Neural progenitor cell (in vitro differentiated cells): ENCODE measurements at regions not wholly inside any gene's neighbourhood (a gene's known extent, or its start where the extent isn't known, plus 50 kb on each side); places are given as distances from the start of the nearest gene placed in this dataset.
A peak's percentile ranks its signal among the peaks of the same experiment; 100 is the strongest.

ENCODE experiments used
- DNase-seq: peaks from one replicate; pipeline ENCODE4 v3.0.0-alpha.2; 2016; ENCODE audit warnings: low spot score
- H2AFZ ChIP-seq: fragments of 200-600 bp; sonication (generic); replicated peaks from 2 replicates; pipeline ENCODE4 v1.6.1; 2016; ENCODE audit warnings: antibody characterized with exemption
- H3F3A ChIP-seq: fragments of 200-600 bp; sonication (generic); 2 replicates; pipeline ENCODE4 v1.6.1; 2016; ENCODE audit warnings: antibody characterized with exemption, low read depth
- H3K27ac ChIP-seq: fragments of 200-600 bp; sonication (generic); 2 replicates; pipeline ENCODE4 v1.5.1; 2016; ENCODE audit warnings: mild to moderate bottlenecking
- H3K27me3 ChIP-seq: fragments of 200-600 bp; sonication (generic); 2 replicates; pipeline ENCODE4 v1.6.1; 2016; ENCODE audit warnings: mild to moderate bottlenecking, moderate library complexity
- H3K36me3 ChIP-seq: fragments of 200-600 bp; sonication (generic); 2 replicates; pipeline ENCODE4 v1.5.1; 2016
- H3K4me1 ChIP-seq: fragments of 200-600 bp; sonication (generic); 2 replicates; pipeline ENCODE4 v1.6.1; 2016; ENCODE audit warnings: mixed run types
- H3K4me2 ChIP-seq: fragments of 200-600 bp; sonication (generic); 2 replicates; pipeline ENCODE4 v1.6.1; 2016
- H3K4me3 ChIP-seq: fragments of 200-600 bp; sonication (generic); 2 replicates; pipeline ENCODE4 v1.5.1; 2016
- H3K79me2 ChIP-seq: fragments of 200-600 bp; sonication (generic); 2 replicates; pipeline ENCODE4 v1.6.1; 2016; ENCODE audit warnings: low read depth
- H3K9ac ChIP-seq: fragments of 200-600 bp; sonication (generic); 2 replicates; pipeline ENCODE4 v1.6.1; 2016
- H3K9me3 ChIP-seq: fragments of 200-600 bp; sonication (generic); 2 replicates; pipeline ENCODE4 v1.5.1; 2016; ENCODE audit warnings: low read depth
- H4K20me1 ChIP-seq: fragments of 200-600 bp; sonication (generic); 2 replicates; pipeline ENCODE4 v1.6.1; 2016; ENCODE audit warnings: low read depth
- H3K27ac Mint-ChIP-seq: 3 replicates; pipeline ENCODE4 v1.8.0; 2021; ENCODE audit warnings: mixed read lengths
- H3K27me3 Mint-ChIP-seq: 2 replicates; pipeline ENCODE4 v1.8.0; 2022; ENCODE audit warnings: low read depth, mild to moderate bottlenecking, inconsistent platforms, moderate library complexity, mixed read lengths; ENCODE audit not compliant: insufficient read depth
- H3K36me3 Mint-ChIP-seq: 3 replicates; pipeline ENCODE4 v1.8.0; 2021; ENCODE audit warnings: mixed read lengths
- H3K4me1 Mint-ChIP-seq: 3 replicates; pipeline ENCODE4 v1.8.0; 2021; ENCODE audit warnings: mixed read lengths
- H3K4me3 Mint-ChIP-seq: 3 replicates; pipeline ENCODE4 v1.8.0; 2021; ENCODE audit warnings: mild to moderate bottlenecking, moderate library complexity, mixed read lengths
- H3K9me3 Mint-ChIP-seq: 3 replicates; pipeline ENCODE4 v1.8.0; 2020; ENCODE audit warnings: mixed read lengths
- CTCF ChIP-seq: fragments of 200-600 bp; sonication (generic); IDR thresholded peaks from 2 replicates; pipeline ENCODE4 v1.5.1; 2017; ENCODE audit warnings: antibody characterized with exemption, mild to moderate bottlenecking
- EZH2 ChIP-seq: fragments of 200-600 bp; sonication (generic); IDR thresholded peaks from 2 replicates; pipeline ENCODE4 v1.6.1; 2017; ENCODE audit warnings: antibody characterized with exemption, mild to moderate bottlenecking, moderate library complexity
- EZH2phosphoT487 ChIP-seq: fragments of 200-600 bp; sonication (generic); IDR thresholded peaks from 2 replicates; pipeline ENCODE4 v1.6.1; 2017; ENCODE audit warnings: antibody characterized with exemption

- Mint-ChIP-seq H3K27ac (no peak overlapping the region), H3K4me1 (peaks cover 28% of the 10 kb centered on the region), H3K9me3 (no peaks in the 10 kb centered on the region), H3K27me3 (no peaks in the 10 kb centered on the region), H3K36me3 (no peaks in the 10 kb centered on the region), H3K4me3 (no peak overlapping the region)
- H3K4me2 ChIP-seq = no peak overlapping the region
- no peak overlapping the region for H2AFZ ChIP-seq
- H3K27ac ChIP-seq = no peak overlapping the region
- H3K9ac ChIP-seq = no peak overlapping the region
- H3K27me3 ChIP-seq = no peaks in the 10 kb centered on the region
- H3K36me3 ChIP-seq = no peaks in the 10 kb centered on the region
- H3K4me1 ChIP-seq = peaks cover 17% of the 10 kb centered on the region
- H3F3A ChIP-seq = peaks cover 5% of the 10 kb centered on the region
- H3K4me3 ChIP-seq = no peak overlapping the region
- no peaks in the 10 kb centered on the region for H4K20me1 ChIP-seq
- no peak for TF ChIP-seq CTCF
- no peak for TF ChIP-seq EZH2phosphoT487
- TF ChIP-seq EZH2 = no peak
- no peaks in the 10 kb centered on the region for H3K79me2 ChIP-seq
- DNase-seq = no peak
- no peaks in the 10 kb centered on the region for H3K9me3 ChIP-seq
These were observed 164.4 kb downstream of the ZNF281 start for GRCh38 chr1:200245473-200245872.

GRCh38 chr1:200243042-200243437 lies 166.8 kb downstream of the ZNF281 start:
- peak overlapping the region; percentile 44 for H3K4me3 Mint-ChIP-seq
- Histone ChIP-seq H3K9ac (no peak overlapping the region), H3K27me3 (no peaks in the 10 kb centered on the region), H3K36me3 (no peaks in the 10 kb centered on the region), H4K20me1 (no peaks in the 10 kb centered on the region), H3K79me2 (no peaks in the 10 kb centered on the region), H2AFZ (peak overlapping the region; percentile 23), H3K4me3 (no peak overlapping the region), H3K27ac (peak overlapping the region; percentile 46), H3K4me1 (peaks cover 17% of the 10 kb centered on the region), H3K4me2 (peak overlapping the region; percentile 33), H3F3A (peaks cover 5% of the 10 kb centered on the region), H3K9me3 (no peaks in the 10 kb centered on the region)
- DNase-seq = peak; percentile 55
- TF ChIP-seq CTCF (no peak), EZH2 (no peak), EZH2phosphoT487 (no peak)
- peaks cover 28% of the 10 kb centered on the region for H3K4me1 Mint-ChIP-seq
- no peaks in the 10 kb centered on the region for H3K27me3 Mint-ChIP-seq
- H3K27ac Mint-ChIP-seq = peak overlapping the region; percentile 79
- no peaks in the 10 kb centered on the region for H3K36me3 Mint-ChIP-seq
- no peaks in the 10 kb centered on the region for H3K9me3 Mint-ChIP-seq

- H3K27me3 ChIP-seq = no peaks in the 10 kb centered on the region
- H3K36me3 Mint-ChIP-seq = no peaks in the 10 kb centered on the region
- H3K9me3 ChIP-seq = no peaks in the 10 kb centered on the region
- H3K4me1 Mint-ChIP-seq = peaks cover 23% of the 10 kb centered on the region
- no peaks in the 10 kb centered on the region for H3K79me2 ChIP-seq
- H3K27me3 Mint-ChIP-seq = no peaks in the 10 kb centered on the region
- no peaks in the 10 kb centered on the region for H3K36me3 ChIP-seq
- H4K20me1 ChIP-seq = no peaks in the 10 kb centered on the region
- H2AFZ ChIP-seq = peak overlapping the region; percentile 23
- H3K9ac ChIP-seq = no peak overlapping the region
- H3K27ac ChIP-seq = peak overlapping the region; percentile 46
- TF ChIP-seq EZH2phosphoT487 = no peak
- TF ChIP-seq EZH2 = no peak
- no peak for TF ChIP-seq CTCF
- H3K4me1 ChIP-seq = peaks cover 17% of the 10 kb centered on the region
- peak overlapping the region; percentile 79 for H3K27ac Mint-ChIP-seq
- peak overlapping the region; percentile 33 for H3K4me2 ChIP-seq
- H3K4me3 ChIP-seq = no peak overlapping the region
- peak; percentile 49 for DNase-seq
- H3K9me3 Mint-ChIP-seq = no peaks in the 10 kb centered on the region
- peak overlapping the region; percentile 10 for H3K4me3 Mint-ChIP-seq
- peaks cover 5% of the 10 kb centered on the region for H3F3A ChIP-seq
These were observed 167.5 kb downstream of the ZNF281 start for GRCh38 chr1:200242110-200243041.
